CD8-positive, alpha-beta memory T cell (primary cell): ENCODE measurements at regions not wholly inside any gene's neighbourhood (a gene's known extent, or its start where the extent isn't known, plus 50 kb on each side); places are given as distances from the start of the nearest gene placed in this dataset.

ENCODE experiments used
- CTCF ChIA-PET: fragments of 350-600 bp; sonication (Branson Sonifier 250); formaldehyde crosslinking; loops from one replicate; lab custom pipeline; 2021; ENCODE audit warnings: antibody characterized with exemption; lab: Charles Lee
- POLR2A ChIA-PET: fragments of 350-600 bp; sonication (Branson Sonifier 250); formaldehyde crosslinking; loops from one replicate; lab custom pipeline; 2021; ENCODE audit warnings: antibody characterized with exemption; lab: Charles Lee
- DNase-seq, 5 donors: peaks; one replicate each; pipeline versions ENCODE4 v3.0.0 to v3.0.0-alpha.2; 2020 to 2022; ENCODE audit warnings: mixed read lengths in 1 of 5
- H3K27ac ChIP-seq: one replicate; pipeline ENCODE4 v1.7.0; 2013; ENCODE audit warnings: low read depth, mild to moderate bottlenecking, low read length, moderate library complexity
- H3K27me3 ChIP-seq: 2 replicates; pipeline ENCODE4 v1.7.0; 2013; ENCODE audit warnings: low read length, mild to moderate bottlenecking; ENCODE audit not compliant: insufficient read depth, poor library complexity, severe bottlenecking
- H3K36me3 ChIP-seq: 2 replicates; pipeline ENCODE4 v1.7.0; 2013; ENCODE audit warnings: mild to moderate bottlenecking, low read length, moderate library complexity; ENCODE audit not compliant: insufficient read depth
- H3K4me1 ChIP-seq: 2 replicates; pipeline ENCODE4 v1.7.0; 2013; ENCODE audit warnings: mild to moderate bottlenecking, low read length, moderate library complexity; ENCODE audit not compliant: insufficient read depth
- H3K4me3 ChIP-seq: 2 replicates; pipeline ENCODE4 v1.7.0; 2013; ENCODE audit warnings: mild to moderate bottlenecking, low read length
- H3K9me3 ChIP-seq: 2 replicates; pipeline ENCODE4 v1.7.0; 2013; ENCODE audit warnings: mild to moderate bottlenecking, low read length
- H3K27ac Mint-ChIP-seq, 8 donors: one replicate each; pipeline ENCODE4 v1.8.0; 2020 to 2021; ENCODE audit warnings: mixed read lengths in 8 of 8, mild to moderate bottlenecking in 6 of 8, inconsistent platforms in 3 of 8, moderate library complexity in 3 of 8
- H3K27me3 Mint-ChIP-seq, 2 donors: one replicate each; pipeline ENCODE4 v1.8.0; 2020 to 2021; ENCODE audit warnings: mixed read lengths in 2 of 2, mild to moderate bottlenecking in 1 of 2, moderate library complexity in 1 of 2
- H3K36me3 Mint-ChIP-seq, 3 donors: one replicate each; pipeline ENCODE4 v1.8.0; 2020 to 2021; ENCODE audit warnings: mixed read lengths in 3 of 3, inconsistent platforms in 1 of 3, mild to moderate bottlenecking in 1 of 3
- H3K4me1 Mint-ChIP-seq, 3 donors: one replicate each; pipeline ENCODE4 v1.8.0; 2020 to 2021; ENCODE audit warnings: mixed read lengths in 3 of 3, inconsistent platforms in 1 of 3, mild to moderate bottlenecking in 1 of 3
- H3K4me3 Mint-ChIP-seq, 7 donors: one replicate each; pipeline ENCODE4 v1.8.0; 2020 to 2021; ENCODE audit warnings: mixed read lengths in 7 of 7, mild to moderate bottlenecking in 6 of 7, moderate library complexity in 4 of 7, inconsistent platforms in 2 of 7
- H3K9me3 Mint-ChIP-seq, 5 donors: one replicate each; pipeline ENCODE4 v1.8.0; 2020 to 2022; ENCODE audit warnings: mixed read lengths in 5 of 5, mild to moderate bottlenecking in 3 of 5, moderate library complexity in 2 of 5, inconsistent platforms in 1 of 5

GRCh38 chr10:10508211-10508610 lies 509.5 kb upstream of the CELF2 start:
- Mint-ChIP-seq H3K4me1 (no peaks in the 10 kb centered on the region), H3K4me3 (no peak overlapping the region), H3K27me3 (peaks cover 3 to 9% of the 10 kb centered on the region in 2 donors), H3K27ac (no peak overlapping the region), H3K9me3 (peaks cover 0 to 4% (median 0%) of the 10 kb centered on the region in 5 donors), H3K36me3 (no peaks in the 10 kb centered on the region)
- no peaks in the 10 kb centered on the region for H3K9me3 ChIP-seq
- ChIA-PET POLR2A (no interaction called here), CTCF (no interaction called here)
- no peak overlapping the region for H3K27ac ChIP-seq
- no peaks in the 10 kb centered on the region for H3K36me3 ChIP-seq
- H3K27me3 ChIP-seq, result no peaks in the 10 kb centered on the region
- H3K4me1 ChIP-seq, result no peaks in the 10 kb centered on the region
- H3K4me3 ChIP-seq, result no peak overlapping the region
- no peak for DNase-seq

GRCh38 chr10:10510179-10510578 lies 507.5 kb upstream of the CELF2 start:
- peaks cover 0 to 4% (median 0%) of the 10 kb centered on the region in 5 donors for H3K9me3 Mint-ChIP-seq

GRCh38 chr10:10513067-10513466 lies 504.6 kb upstream of the CELF2 start:
- Histone ChIP-seq H3K27ac (no peak overlapping the region), H3K36me3 (no peaks in the 10 kb centered on the region), H3K27me3 (no peaks in the 10 kb centered on the region), H3K9me3 (no peaks in the 10 kb centered on the region), H3K4me1 (no peaks in the 10 kb centered on the region), H3K4me3 (no peak overlapping the region)
- H3K36me3 Mint-ChIP-seq, result no peaks in the 10 kb centered on the region
- CTCF ChIA-PET, result no interaction called here
- H3K27me3 Mint-ChIP-seq, result peaks cover 3 to 13% of the 10 kb centered on the region in 2 donors
- H3K27ac Mint-ChIP-seq, result no peak overlapping the region
- no peak for DNase-seq
- no peak overlapping the region for H3K4me3 Mint-ChIP-seq
- H3K4me1 Mint-ChIP-seq, result no peaks in the 10 kb centered on the region
- POLR2A ChIA-PET, result no interaction called here
- peaks cover 0 to 4% (median 0%) of the 10 kb centered on the region in 5 donors for H3K9me3 Mint-ChIP-seq

More at GRCh38 chr10:10510179-10510578, 507.5 kb upstream of the CELF2 start:
- H3K36me3 ChIP-seq, result no peaks in the 10 kb centered on the region
- H3K27me3 Mint-ChIP-seq, result peaks cover 3 to 14% of the 10 kb centered on the region in 2 donors
- no peak overlapping the region for H3K27ac Mint-ChIP-seq
- H3K27me3 ChIP-seq, result no peaks in the 10 kb centered on the region
- ChIA-PET CTCF (no interaction called here), POLR2A (no interaction called here)
- DNase-seq, result no peak
- no peaks in the 10 kb centered on the region for H3K4me1 Mint-ChIP-seq
- no peaks in the 10 kb centered on the region for H3K36me3 Mint-ChIP-seq
- no peak overlapping the region for H3K27ac ChIP-seq
- H3K9me3 ChIP-seq, result no peaks in the 10 kb centered on the region
- no peak overlapping the region for H3K4me3 Mint-ChIP-seq
- no peaks in the 10 kb centered on the region for H3K4me1 ChIP-seq
- H3K4me3 ChIP-seq, result no peak overlapping the region

GRCh38 chr10:10513898-10514297 lies 503.8 kb upstream of the CELF2 start:
- Mint-ChIP-seq H3K27me3 (peaks cover 3 to 13% of the 10 kb centered on the region in 2 donors), H3K9me3 (peaks cover 0 to 4% (median 0%) of the 10 kb centered on the region in 5 donors), H3K4me3 (no peak overlapping the region), H3K27ac (no peak overlapping the region), H3K36me3 (no peaks in the 10 kb centered on the region), H3K4me1 (no peaks in the 10 kb centered on the region)
- Histone ChIP-seq H3K4me3 (no peak overlapping the region), H3K27me3 (no peaks in the 10 kb centered on the region), H3K9me3 (no peaks in the 10 kb centered on the region), H3K27ac (no peak overlapping the region), H3K36me3 (no peaks in the 10 kb centered on the region), H3K4me1 (no peaks in the 10 kb centered on the region)
- ChIA-PET POLR2A (no interaction called here), CTCF (no interaction called here)
- DNase-seq, result no peak

GRCh38 chr10:10514797-10515196 lies 502.9 kb upstream of the CELF2 start:
- Histone ChIP-seq H3K36me3 (no peaks in the 10 kb centered on the region), H3K27ac (no peak overlapping the region), H3K27me3 (no peaks in the 10 kb centered on the region), H3K4me3 (no peak overlapping the region), H3K9me3 (no peaks in the 10 kb centered on the region), H3K4me1 (no peaks in the 10 kb centered on the region)
- POLR2A ChIA-PET, result no interaction called here
- Mint-ChIP-seq H3K9me3 (peaks cover 0 to 2% (median 0%) of the 10 kb centered on the region in 5 donors), H3K4me1 (no peaks in the 10 kb centered on the region), H3K36me3 (no peaks in the 10 kb centered on the region), H3K4me3 (no peak overlapping the region), H3K27me3 (peaks cover 0 to 9% of the 10 kb centered on the region in 2 donors), H3K27ac (no peak overlapping the region)
- CTCF ChIA-PET, result no interaction called here
- DNase-seq, result no peak

- CTCF ChIA-PET, result no interaction called here
- Histone ChIP-seq H3K27ac (no peak overlapping the region), H3K4me1 (no peaks in the 10 kb centered on the region), H3K27me3 (no peaks in the 10 kb centered on the region), H3K9me3 (no peaks in the 10 kb centered on the region), H3K4me3 (no peak overlapping the region), H3K36me3 (no peaks in the 10 kb centered on the region)
- Mint-ChIP-seq H3K27ac (no peak overlapping the region), H3K27me3 (peaks cover 0 to 9% of the 10 kb centered on the region in 2 donors), H3K4me3 (no peak overlapping the region), H3K9me3 (peaks cover 0 to 2% (median 0%) of the 10 kb centered on the region in 5 donors), H3K36me3 (no peaks in the 10 kb centered on the region), H3K4me1 (no peaks in the 10 kb centered on the region)
- POLR2A ChIA-PET, result no interaction called here
- no peak for DNase-seq
These were observed 502.0 kb upstream of the CELF2 start for GRCh38 chr10:10515479-10516204.

GRCh38 chr10:10516346-10517130 lies 501.1 kb upstream of the CELF2 start:
- Mint-ChIP-seq H3K4me1 (no peaks in the 10 kb centered on the region), H3K27ac (no peak overlapping the region), H3K27me3 (peaks cover 0 to 12% of the 10 kb centered on the region in 2 donors), H3K36me3 (no peaks in the 10 kb centered on the region), H3K4me3 (no peak overlapping the region), H3K9me3 (peaks cover 0 to 2% (median 0%) of the 10 kb centered on the region in 5 donors)
- no peak overlapping the region for H3K27ac ChIP-seq
- H3K27me3 ChIP-seq, result no peaks in the 10 kb centered on the region
- DNase-seq, result no peak
- no peaks in the 10 kb centered on the region for H3K9me3 ChIP-seq
- H3K36me3 ChIP-seq, result no peaks in the 10 kb centered on the region
- no peak overlapping the region for H3K4me3 ChIP-seq
- H3K4me1 ChIP-seq, result no peaks in the 10 kb centered on the region
- ChIA-PET POLR2A (no interaction called here), CTCF (no interaction called here)

GRCh38 chr10:10517866-10518265 lies 499.8 kb upstream of the CELF2 start:
- no peak overlapping the region for H3K27ac Mint-ChIP-seq
- H3K9me3 Mint-ChIP-seq, result peaks cover 0 to 2% (median 0%) of the 10 kb centered on the region in 5 donors
- Histone ChIP-seq H3K4me3 (no peak overlapping the region), H3K27ac (no peak overlapping the region), H3K9me3 (no peaks in the 10 kb centered on the region), H3K36me3 (no peaks in the 10 kb centered on the region), H3K4me1 (no peaks in the 10 kb centered on the region), H3K27me3 (no peaks in the 10 kb centered on the region)
- ChIA-PET POLR2A (no interaction called here), CTCF (no interaction called here)
- DNase-seq, result no peak
- no peaks in the 10 kb centered on the region for H3K4me1 Mint-ChIP-seq
- H3K36me3 Mint-ChIP-seq, result no peaks in the 10 kb centered on the region
- H3K4me3 Mint-ChIP-seq, result no peak overlapping the region
- peaks cover 0 to 9% of the 10 kb centered on the region in 2 donors for H3K27me3 Mint-ChIP-seq
